OCI-LY1 (cell line): ENCODE measurements at regions not wholly inside any gene's neighbourhood (a gene's known extent, or its start where the extent isn't known, plus 50 kb on each side); places are given as distances from the start of the nearest gene placed in this dataset.

Experiments
- CTCF ChIP-seq: fragments of 200-600 bp; sonication (generic), shearing (Covaris generic); IDR thresholded peaks from 2 replicates; pipeline ENCODE4 v1.5.1; 2017; ENCODE audit warnings: mild to moderate bottlenecking, antibody characterized with exemption, low read length, moderate library complexity, mixed read lengths
- EZH2 ChIP-seq: fragments of 200-600 bp; sonication (generic), shearing (Covaris generic); IDR thresholded peaks from 2 replicates; pipeline ENCODE4 v1.8.0; 2017; ENCODE audit warnings: borderline replicate concordance, mixed run types, mild to moderate bottlenecking, antibody characterized with exemption, low read length, moderate library complexity, mixed read lengths

- TF ChIP-seq CTCF (no peak), EZH2 (no peak)
Measured at GRCh38 chr13:39186205-39186875, 148.1 kb downstream of the NHLRC3 start.
